ENCODE measurements at regions not wholly inside any gene's neighbourhood (a gene's known extent, or its start where the extent isn't known, plus 50 kb on each side); places are given as distances from the start of the nearest gene placed in this dataset.

- TF ChIP-seq CTCF (conservative IDR thresholded peaks at IDR 0.05) (no peak), ZFX (IDR thresholded peaks at IDR 0.05) (no peak)
Measured at GRCh38 chr10:130652964-130653578, 516.9 kb downstream of the GLRX3 start.
